Effector memory CD4-positive, alpha-beta T cell (primary cell): ENCODE measurements at regions not wholly inside any gene's neighbourhood (a gene's known extent, or its start where the extent isn't known, plus 50 kb on each side); places are given as distances from the start of the nearest gene placed in this dataset.

Source experiments
- DNase-seq, 3 donors: peaks; one replicate each; pipeline ENCODE4 v3.0.0-alpha.2; 2020
- H3K27ac ChIP-seq: 2 replicates; pipeline ENCODE4 v1.7.0; 2013; ENCODE audit warnings: mild to moderate bottlenecking, low read length, moderate library complexity; ENCODE audit not compliant: insufficient read depth, poor library complexity, severe bottlenecking
- H3K27me3 ChIP-seq: replicated peaks from 2 replicates; pipeline ENCODE4 v1.7.0; 2013; ENCODE audit warnings: mild to moderate bottlenecking, low read length; ENCODE audit not compliant: insufficient read depth, control insufficient read depth, poor library complexity, severe bottlenecking
- H3K36me3 ChIP-seq: 2 replicates; pipeline ENCODE4 v1.7.0; 2013; ENCODE audit warnings: mild to moderate bottlenecking, low read length, moderate library complexity; ENCODE audit not compliant: control insufficient read depth, insufficient read depth
- H3K4me1 ChIP-seq: 2 replicates; pipeline ENCODE4 v1.7.0; 2013; ENCODE audit warnings: low read length, mild to moderate bottlenecking; ENCODE audit not compliant: control insufficient read depth, insufficient read depth, poor library complexity, severe bottlenecking
- H3K4me3 ChIP-seq: 2 replicates; pipeline ENCODE4 v1.7.0; 2013; ENCODE audit warnings: low read length, low read depth, mild to moderate bottlenecking; ENCODE audit not compliant: insufficient read depth, poor library complexity, severe bottlenecking
- H3K9me3 ChIP-seq: 2 replicates; pipeline ENCODE4 v1.7.0; 2013; ENCODE audit warnings: mild to moderate bottlenecking, low read length, moderate library complexity; ENCODE audit not compliant: control insufficient read depth

GRCh38 chr3:14345496-14346150 is 56.8 kb upstream of the SLC6A6 start:
- Histone ChIP-seq H3K4me3 (no peak overlapping the region), H3K27me3 (no peaks in the 10 kb centered on the region), H3K27ac (no peak overlapping the region), H3K36me3 (no peaks in the 10 kb centered on the region), H3K9me3 (no peaks in the 10 kb centered on the region), H3K4me1 (no peaks in the 10 kb centered on the region)
- no peak for DNase-seq

DNA sequence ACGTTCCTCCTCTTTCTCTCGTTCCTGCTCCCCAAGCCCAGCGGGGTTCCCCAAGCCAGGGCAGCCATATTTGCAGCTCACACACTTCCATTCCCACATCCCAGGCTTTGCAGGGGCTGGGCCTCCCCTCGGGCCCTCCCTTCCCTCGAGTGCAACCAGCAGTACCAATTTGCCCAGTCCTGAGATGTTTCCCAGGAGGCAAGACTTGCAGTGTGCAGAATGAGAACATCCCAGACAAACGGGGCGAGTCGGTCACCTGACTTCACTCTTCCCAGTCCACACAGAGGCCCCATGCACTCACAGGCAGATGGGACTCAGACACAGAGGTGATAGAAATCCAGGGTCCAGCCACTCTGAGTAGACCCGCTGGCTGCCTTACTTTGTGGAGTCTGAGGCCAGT is 56.2 kb upstream of the SLC6A6 start:
- Histone ChIP-seq H3K27me3 (no peaks in the 10 kb centered on the region), H3K4me3 (no peak overlapping the region), H3K4me1 (no peaks in the 10 kb centered on the region), H3K36me3 (no peaks in the 10 kb centered on the region), H3K27ac (no peak overlapping the region), H3K9me3 (no peaks in the 10 kb centered on the region)
- DNase-seq = no peak

DNA sequence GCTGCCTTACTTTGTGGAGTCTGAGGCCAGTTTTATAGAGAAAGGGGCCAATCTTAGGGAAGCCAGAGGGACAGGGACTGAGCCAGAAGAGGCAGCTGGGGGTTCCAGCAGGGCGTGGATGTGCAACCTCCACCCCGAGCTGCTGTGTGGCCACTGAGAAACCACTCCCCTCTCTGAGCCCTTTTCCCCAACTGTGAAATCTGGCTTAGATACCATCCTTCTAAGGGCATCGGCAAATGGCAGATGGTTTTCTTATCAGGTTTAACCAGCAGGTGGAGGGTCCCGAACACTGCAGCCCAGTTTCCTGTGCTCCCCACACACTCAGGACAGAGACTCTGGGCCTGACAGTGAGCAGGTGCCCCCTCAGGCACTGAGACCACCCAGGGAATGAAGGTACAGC is 55.8 kb upstream of the SLC6A6 start:
- Histone ChIP-seq H3K36me3 (no peaks in the 10 kb centered on the region), H3K27me3 (no peaks in the 10 kb centered on the region), H3K9me3 (no peaks in the 10 kb centered on the region), H3K4me3 (no peak overlapping the region), H3K4me1 (no peaks in the 10 kb centered on the region), H3K27ac (no peak overlapping the region)
- DNase-seq = no peak

DNA sequence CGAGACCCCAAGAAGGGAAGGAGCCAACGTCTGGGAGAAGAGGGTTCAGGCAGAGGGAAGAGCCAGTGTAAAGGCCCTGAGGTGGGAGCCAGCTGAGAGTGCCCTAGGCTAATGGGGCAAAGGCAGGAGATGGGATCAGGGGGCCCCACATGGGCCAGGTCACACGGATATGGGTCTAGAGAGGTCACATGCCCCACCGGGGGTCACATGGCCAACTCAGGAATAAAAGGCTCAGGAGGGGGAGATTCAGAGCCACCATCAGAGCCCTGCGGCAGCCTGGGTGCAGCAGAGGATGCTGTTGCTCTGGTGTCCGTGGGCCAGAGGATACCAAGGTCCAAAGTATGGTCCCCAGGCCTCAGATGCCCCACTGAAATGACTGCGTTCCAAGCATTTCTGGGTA is 55.3 kb upstream of the SLC6A6 start:
- H3K27me3 ChIP-seq = no peaks in the 10 kb centered on the region
- no peaks in the 10 kb centered on the region for H3K9me3 ChIP-seq
- no peaks in the 10 kb centered on the region for H3K36me3 ChIP-seq
- H3K4me1 ChIP-seq = no peaks in the 10 kb centered on the region
- DNase-seq = no peak
- H3K27ac ChIP-seq = no peak overlapping the region
- H3K4me3 ChIP-seq = no peak overlapping the region

DNA sequence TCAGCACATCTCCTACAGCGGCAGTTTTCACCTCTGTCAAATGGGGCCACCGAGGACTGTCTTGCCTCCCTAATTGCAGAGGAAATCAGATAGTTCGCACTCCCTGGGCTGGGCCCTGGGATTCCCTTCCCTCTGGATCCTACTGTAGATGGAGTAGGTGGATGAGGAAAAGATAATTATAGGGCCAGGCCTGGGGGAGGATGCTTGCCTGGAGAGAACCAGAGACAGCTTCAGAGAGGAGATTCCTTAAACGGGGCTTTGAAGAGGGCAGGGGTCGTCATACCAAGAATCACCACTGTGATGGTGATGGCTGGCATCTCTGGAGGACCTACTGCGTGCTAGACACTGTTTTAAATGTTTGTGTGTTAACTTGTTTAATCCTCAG is 50.8 kb upstream of the SLC6A6 start:
- DNase-seq = no peak
- no peaks in the 10 kb centered on the region for H3K9me3 ChIP-seq
- H3K27me3 ChIP-seq = no peaks in the 10 kb centered on the region

DNA sequence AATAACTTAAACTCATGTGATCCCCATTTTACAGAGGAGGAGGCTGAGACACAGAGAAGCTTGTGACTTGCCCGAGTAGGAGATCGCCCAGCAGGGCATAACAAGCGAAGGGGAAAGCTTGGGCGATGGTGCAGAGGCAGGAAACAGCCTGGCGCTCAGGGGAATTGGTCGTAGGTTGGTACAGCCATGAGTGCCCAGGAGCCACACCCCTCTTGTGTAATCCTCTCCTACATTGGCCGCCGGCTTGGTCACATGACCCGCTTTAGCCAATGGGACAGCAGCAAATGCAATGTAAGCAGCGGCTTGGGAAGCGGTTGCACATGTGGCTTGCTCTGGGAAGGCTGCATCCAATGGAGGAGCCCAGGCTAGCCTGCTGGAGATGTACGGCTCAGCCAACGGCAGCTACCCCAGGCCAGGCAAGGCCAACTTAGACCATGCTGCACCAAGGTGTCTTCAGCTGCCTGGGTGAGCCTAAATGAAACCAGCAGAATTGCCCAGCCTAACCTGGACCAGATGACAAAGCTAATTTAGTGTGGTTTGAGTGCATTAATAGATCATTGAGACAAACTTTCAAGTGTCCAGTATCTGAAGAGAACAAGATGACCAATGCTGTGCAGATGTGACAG is 50.3 kb upstream of the SLC6A6 start:
- Histone ChIP-seq H3K27ac (no peak overlapping the region), H3K36me3 (no peaks in the 10 kb centered on the region), H3K9me3 (no peaks in the 10 kb centered on the region), H3K27me3 (no peaks in the 10 kb centered on the region), H3K4me3 (no peak overlapping the region), H3K4me1 (no peaks in the 10 kb centered on the region)
- DNase-seq = no peak

More for the DNA sequence above, 50.8 kb upstream of the SLC6A6 start:
- Histone ChIP-seq H3K36me3 (no peaks in the 10 kb centered on the region), H3K4me1 (no peaks in the 10 kb centered on the region), H3K27ac (no peak overlapping the region), H3K4me3 (no peak overlapping the region)
